ENCODE measurements at regions not wholly inside any gene's neighbourhood (a gene's known extent, or its start where the extent isn't known, plus 50 kb on each side); places are given as distances from the start of the nearest gene placed in this dataset.
"Not testable (repeated sequence)": the region's sequence is repeated elsewhere in the genome, so short reads cannot be mapped to it uniquely, and the experiment has no call there.

- DNase-seq (ENCODE audit: low read depth): no peak
Observed at GRCh38 chr5:106331415-106331814, 1339.3 kb downstream of the EFNA5 start.

GRCh38 chr5:106324356-106324755 is 1346.4 kb downstream of the EFNA5 start:
- DNase-seq (ENCODE audit: low read depth): no peak

- no peak for DNase-seq (ENCODE audit: low read depth)
Observed at GRCh38 chr5:106321242-106321641, 1349.5 kb downstream of the EFNA5 start.

- DNase-seq (ENCODE audit: low read depth): no peak
Observed at GRCh38 chr5:106314221-106314824, 1356.4 kb downstream of the EFNA5 start.

GRCh38 chr5:106312360-106312759 is 1358.4 kb downstream of the EFNA5 start:
- no peak for DNase-seq (ENCODE audit: low read depth)

- no peak for DNase-seq (ENCODE audit: low read depth)
Observed at GRCh38 chr5:106311230-106311915, 1359.4 kb downstream of the EFNA5 start.

GRCh38 chr5:106307265-106307664 is 1363.5 kb downstream of the EFNA5 start:
- no peak for DNase-seq (ENCODE audit: low read depth)

- no peak for DNase-seq (ENCODE audit: low read depth)
Observed at GRCh38 chr5:106306313-106307028, 1364.3 kb downstream of the EFNA5 start.

GRCh38 chr5:106303911-106304310 is 1366.8 kb downstream of the EFNA5 start:
- DNase-seq (ENCODE audit: low read depth): no peak

- DNase-seq (ENCODE audit: low read depth): peak; percentile 26
Observed at GRCh38 chr5:106292654-106293053, 1378.1 kb downstream of the EFNA5 start.

GRCh38 chr5:106290841-106291240 is 1379.9 kb downstream of the EFNA5 start:
- DNase-seq (ENCODE audit: low read depth): no peak

GRCh38 chr5:106288979-106289378 is 1381.8 kb downstream of the EFNA5 start:
- no peak for DNase-seq (ENCODE audit: low read depth)

GRCh38 chr5:106277540-106278096 is 1393.1 kb downstream of the EFNA5 start:
- DNase-seq (ENCODE audit: low read depth): no peak

GRCh38 chr5:106269252-106269843 is 1401.4 kb downstream of the EFNA5 start:
- no peak for DNase-seq (ENCODE audit: low read depth)

GRCh38 chr5:106267256-106267655 is 1403.5 kb downstream of the EFNA5 start:
- no peak for DNase-seq (ENCODE audit: low read depth)

GRCh38 chr5:106262395-106262794 is 1408.3 kb downstream of the EFNA5 start:
- DNase-seq (ENCODE audit: low read depth): no peak

- DNase-seq (ENCODE audit: low read depth): not testable (repeated sequence)
Observed at GRCh38 chr5:106259431-106260090, 1411.2 kb downstream of the EFNA5 start.

- no peak for DNase-seq (ENCODE audit: low read depth)
Observed at GRCh38 chr5:106258591-106259125, 1412.1 kb downstream of the EFNA5 start.

- DNase-seq (ENCODE audit: low read depth): no peak
Observed at GRCh38 chr5:106254784-106255183, 1416.0 kb downstream of the EFNA5 start.

- DNase-seq (ENCODE audit: low read depth): not testable (repeated sequence)
Observed at GRCh38 chr5:106246044-106246745, 1424.5 kb downstream of the EFNA5 start.

- no peak for DNase-seq (ENCODE audit: low read depth)
Observed at GRCh38 chr5:106241409-106241808, 1429.3 kb downstream of the EFNA5 start.
